Smooth muscle cell (in vitro differentiated cells): ENCODE measurements at regions not wholly inside any gene's neighbourhood (a gene's known extent, or its start where the extent isn't known, plus 50 kb on each side); places are given as distances from the start of the nearest gene placed in this dataset.

Experiments used
- DNase-seq: peaks from one replicate; lab custom pipeline; 2025; ENCODE audit not compliant: unreplicated experiment; lab: John Stamatoyannopoulos, UW
- H2AFZ ChIP-seq: fragments of 200-600 bp; sonication (generic); 2 replicates; pipeline ENCODE4 v1.6.0; 2016; ENCODE audit warnings: antibody characterized with exemption, low read depth, mild to moderate bottlenecking
- H3F3A ChIP-seq: fragments of 200-600 bp; sonication (generic); 2 replicates; pipeline ENCODE4 v1.6.0; 2017; ENCODE audit warnings: antibody characterized with exemption, low read depth
- H3K27ac ChIP-seq: fragments of 200-600 bp; sonication (generic); 2 replicates; pipeline ENCODE4 v1.5.1; 2016; ENCODE audit warnings: low read depth, mild to moderate bottlenecking
- H3K27me3 ChIP-seq: fragments of 200-600 bp; sonication (generic); 2 replicates; pipeline ENCODE4 v1.6.1; 2016; ENCODE audit warnings: low read depth, mild to moderate bottlenecking
- H3K36me3 ChIP-seq: fragments of 200-600 bp; sonication (generic); 2 replicates; pipeline ENCODE4 v1.5.1; 2016; ENCODE audit warnings: low read depth
- H3K4me1 ChIP-seq: fragments of 200-600 bp; sonication (generic); 2 replicates; pipeline ENCODE4 v1.5.1; 2016; ENCODE audit warnings: low read depth
- H3K4me2 ChIP-seq: fragments of 200-600 bp; sonication (generic); 2 replicates; pipeline ENCODE4 v1.6.0; 2016; ENCODE audit warnings: mild to moderate bottlenecking
- H3K4me3 ChIP-seq: fragments of 200-600 bp; sonication (generic); 2 replicates; pipeline ENCODE4 v1.5.1; 2016; ENCODE audit warnings: mild to moderate bottlenecking
- H3K79me2 ChIP-seq: fragments of 200-600 bp; sonication (generic); 2 replicates; pipeline ENCODE4 v1.6.0; 2016; ENCODE audit warnings: low read depth, mild to moderate bottlenecking
- H3K9ac ChIP-seq: fragments of 200-600 bp; sonication (generic); 2 replicates; pipeline ENCODE4 v1.6.0; 2016; ENCODE audit warnings: low read depth
- H3K9me3 ChIP-seq: fragments of 200-600 bp; sonication (generic); replicated peaks from 2 replicates; pipeline ENCODE4 v1.5.1; 2016; ENCODE audit warnings: low read depth
- H4K20me1 ChIP-seq: fragments of 200-600 bp; sonication (generic); 2 replicates; pipeline ENCODE4 v1.6.0; 2016; ENCODE audit warnings: low read depth
- WGBS: methylation state at CpG from one replicate; pipeline ENCODE4 v1.1.7; 2016; ENCODE audit warnings: low lambda C conversion rate; 5-methylcytosine and 5-hydroxymethylcytosine counted together
- TF ChIP-seq, protein P1 (sequence below): fragments of 200-600 bp; sonication (generic); IDR thresholded peaks from 2 replicates; pipeline ENCODE4 v1.5.1; 2017; ENCODE audit warnings: borderline replicate concordance, mild to moderate bottlenecking, antibody characterized with exemption; ENCODE audit not compliant: insufficient read depth, poor library complexity, severe bottlenecking

DNA sequence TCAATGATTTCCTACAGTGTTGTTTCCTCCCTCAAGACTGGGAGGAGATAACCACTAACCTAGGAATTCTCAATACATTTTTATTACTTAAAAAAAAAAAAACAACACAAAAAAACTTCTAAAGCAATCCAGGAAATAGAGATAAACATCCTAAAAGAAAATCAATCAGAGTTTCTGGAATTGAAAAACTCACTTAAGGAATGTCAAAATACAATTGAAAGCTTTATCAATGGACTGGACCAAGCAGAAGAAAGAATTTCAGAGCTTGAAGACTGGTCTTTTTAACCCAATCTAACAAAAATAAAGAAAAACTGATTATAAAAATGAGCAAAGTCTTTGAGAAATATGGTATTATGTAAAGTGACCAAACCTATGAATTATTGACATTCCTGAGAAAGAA lies 394.1 kb downstream of the XPNPEP1 start:
- Histone ChIP-seq H3K79me2 (no peaks in the 10 kb centered on the region), H3K4me2 (no peak overlapping the region), H3F3A (no peaks in the 10 kb centered on the region), H3K4me3 (no peak overlapping the region), H3K27me3 (no peaks in the 10 kb centered on the region), H4K20me1 (no peaks in the 10 kb centered on the region), H3K9me3 (no peaks in the 10 kb centered on the region), H3K9ac (no peak overlapping the region), H3K4me1 (no peaks in the 10 kb centered on the region), H3K27ac (no peak overlapping the region), H3K36me3 (no peaks in the 10 kb centered on the region), H2AFZ (no peak overlapping the region)
- TF ChIP-seq, protein P1, sequence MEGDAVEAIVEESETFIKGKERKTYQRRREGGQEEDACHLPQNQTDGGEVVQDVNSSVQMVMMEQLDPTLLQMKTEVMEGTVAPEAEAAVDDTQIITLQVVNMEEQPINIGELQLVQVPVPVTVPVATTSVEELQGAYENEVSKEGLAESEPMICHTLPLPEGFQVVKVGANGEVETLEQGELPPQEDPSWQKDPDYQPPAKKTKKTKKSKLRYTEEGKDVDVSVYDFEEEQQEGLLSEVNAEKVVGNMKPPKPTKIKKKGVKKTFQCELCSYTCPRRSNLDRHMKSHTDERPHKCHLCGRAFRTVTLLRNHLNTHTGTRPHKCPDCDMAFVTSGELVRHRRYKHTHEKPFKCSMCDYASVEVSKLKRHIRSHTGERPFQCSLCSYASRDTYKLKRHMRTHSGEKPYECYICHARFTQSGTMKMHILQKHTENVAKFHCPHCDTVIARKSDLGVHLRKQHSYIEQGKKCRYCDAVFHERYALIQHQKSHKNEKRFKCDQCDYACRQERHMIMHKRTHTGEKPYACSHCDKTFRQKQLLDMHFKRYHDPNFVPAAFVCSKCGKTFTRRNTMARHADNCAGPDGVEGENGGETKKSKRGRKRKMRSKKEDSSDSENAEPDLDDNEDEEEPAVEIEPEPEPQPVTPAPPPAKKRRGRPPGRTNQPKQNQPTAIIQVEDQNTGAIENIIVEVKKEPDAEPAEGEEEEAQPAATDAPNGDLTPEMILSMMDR = no peak
- DNase-seq = no peak

DNA sequence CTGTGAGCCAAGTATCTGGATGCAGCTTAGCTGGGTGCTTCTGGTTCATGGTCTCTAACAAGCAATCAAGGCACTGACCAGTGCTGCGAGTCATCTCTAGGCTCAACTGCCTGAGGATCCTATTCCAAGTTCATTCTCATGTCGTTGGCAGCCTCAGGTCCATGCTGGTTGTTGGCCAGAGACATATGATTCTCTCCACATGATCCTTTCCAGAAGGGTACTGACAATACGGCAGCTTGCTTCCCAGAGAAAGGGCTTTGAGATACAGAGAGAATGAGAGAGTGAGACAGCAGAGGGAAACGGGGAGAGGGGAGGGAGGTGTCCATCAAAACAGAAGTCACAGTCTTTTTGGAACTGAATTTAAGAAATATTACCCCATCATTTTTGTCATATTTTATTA lies 405.6 kb downstream of the XPNPEP1 start:
- Histone ChIP-seq H3K36me3 (no peaks in the 10 kb centered on the region), H2AFZ (no peak overlapping the region), H3F3A (no peaks in the 10 kb centered on the region), H3K27ac (no peak overlapping the region), H3K27me3 (no peaks in the 10 kb centered on the region), H3K9ac (no peak overlapping the region), H3K9me3 (no peaks in the 10 kb centered on the region), H3K4me2 (no peak overlapping the region), H3K4me3 (no peak overlapping the region), H4K20me1 (no peaks in the 10 kb centered on the region), H3K4me1 (no peaks in the 10 kb centered on the region), H3K79me2 (no peaks in the 10 kb centered on the region)
- DNase-seq = no peak
- WGBS = 83% methylated on average over 4 of the region's 4 CpGs
- TF ChIP-seq, protein P1 = no peak

DNA sequence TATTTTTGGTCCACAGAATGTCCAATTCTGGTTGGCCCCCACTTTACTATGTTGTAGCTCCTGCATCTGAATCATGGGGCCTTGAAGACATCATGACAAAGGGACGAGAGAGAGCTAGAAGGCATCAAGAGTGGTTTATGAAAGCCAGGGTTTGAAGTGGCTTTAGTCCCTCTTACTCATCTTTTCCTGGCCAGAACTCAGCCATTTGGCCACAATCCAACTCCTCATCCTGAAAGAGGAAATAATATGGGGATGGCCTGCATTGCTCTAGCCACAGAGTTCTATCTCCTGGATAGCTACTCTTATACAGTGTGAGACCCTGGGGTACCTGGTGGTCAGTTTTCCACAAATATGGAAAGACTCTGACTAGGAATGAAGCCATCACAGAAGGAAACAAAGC lies 418.9 kb downstream of the XPNPEP1 start:
- H2AFZ ChIP-seq = no peak overlapping the region
- no peaks in the 10 kb centered on the region for H3K9me3 ChIP-seq
- H3K4me3 ChIP-seq = no peak overlapping the region
- no peaks in the 10 kb centered on the region for H3K36me3 ChIP-seq
- H4K20me1 ChIP-seq = no peaks in the 10 kb centered on the region
- no peak overlapping the region for H3K27ac ChIP-seq
- H3F3A ChIP-seq = no peaks in the 10 kb centered on the region
- no peaks in the 10 kb centered on the region for H3K27me3 ChIP-seq
- H3K4me1 ChIP-seq = no peaks in the 10 kb centered on the region
- no peak overlapping the region for H3K9ac ChIP-seq
- no peak for DNase-seq
- TF ChIP-seq, protein P1 = no peak
- 77% methylated on average over 1 of the region's 1 CpG for WGBS
- H3K79me2 ChIP-seq = no peaks in the 10 kb centered on the region
- no peak overlapping the region for H3K4me2 ChIP-seq

DNA sequence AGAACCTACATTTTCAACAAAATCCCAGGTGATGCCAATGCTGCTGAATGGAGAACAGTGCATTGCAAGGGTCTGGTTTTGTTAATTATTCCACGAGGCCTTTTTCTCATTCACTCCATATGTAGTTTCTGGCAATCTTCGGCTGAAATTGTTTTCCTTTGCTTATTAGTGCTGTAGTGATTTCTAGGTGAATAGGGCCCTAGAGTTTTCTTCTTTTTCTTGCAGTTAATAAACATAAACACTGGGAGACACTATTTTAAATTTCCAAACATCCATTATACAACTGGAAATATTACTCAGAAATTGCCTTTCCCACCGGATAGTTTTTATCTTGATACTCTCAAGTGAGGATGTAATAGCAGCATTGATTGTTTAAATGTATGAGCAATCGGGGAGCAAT lies 435.6 kb downstream of the XPNPEP1 start:
- no peak for DNase-seq
- TF ChIP-seq, protein P1 = no peak
- no peaks in the 10 kb centered on the region for H3K36me3 ChIP-seq
- H3K27ac ChIP-seq = no peak overlapping the region
- no peak overlapping the region for H3K4me2 ChIP-seq
- H3K4me1 ChIP-seq = no peaks in the 10 kb centered on the region
- WGBS = 92% methylated on average over 4 of the region's 4 CpGs
- H3K27me3 ChIP-seq = no peaks in the 10 kb centered on the region
- no peaks in the 10 kb centered on the region for H3K79me2 ChIP-seq
- H2AFZ ChIP-seq = no peak overlapping the region
- no peaks in the 10 kb centered on the region for H3K9me3 ChIP-seq
- H3K4me3 ChIP-seq = no peak overlapping the region
- H4K20me1 ChIP-seq = no peaks in the 10 kb centered on the region
- H3F3A ChIP-seq = no peaks in the 10 kb centered on the region
- no peak overlapping the region for H3K9ac ChIP-seq
